ENCODE measurements at regions not wholly inside any gene's neighbourhood (a gene's known extent, or its start where the extent isn't known, plus 50 kb on each side); places are given as distances from the start of the nearest gene placed in this dataset.

- TF ChIP-seq EZH2 (IDR thresholded peaks at IDR 0.05; ENCODE audit: insufficient read depth, poor library complexity, severe bottlenecking): no peak
- no peak for TF ChIP-seq EZH2phosphoT487 (IDR thresholded peaks at IDR 0.05; ENCODE audit: insufficient read depth, low read depth)
Measured at GRCh38 chr5:176716320-176716719, 69.0 kb downstream of the TSPAN17 start.
